Frontal cortex (tissue), 3 donors: ENCODE measurements at regions not wholly inside any gene's neighbourhood (a gene's known extent, or its start where the extent isn't known, plus 50 kb on each side); places are given as distances from the start of the nearest gene placed in this dataset.
A peak's percentile ranks its signal among the peaks of the same experiment; 100 is the strongest.

ENCODE experiments used
- DNase-seq, 2 donors: peaks; one replicate each; pipeline ENCODE4 v3.0.0; 2012; ENCODE audit warnings: low spot score in 2 of 2
- FAIRE-seq: peaks from 2 replicates; lab custom pipeline; 2012; peaks lifted over from hg19 to GRCh38; lab: Jason Lieb, UNC
- donor health status: control.
- donor health status: control.
- donor health status: control.

DNA sequence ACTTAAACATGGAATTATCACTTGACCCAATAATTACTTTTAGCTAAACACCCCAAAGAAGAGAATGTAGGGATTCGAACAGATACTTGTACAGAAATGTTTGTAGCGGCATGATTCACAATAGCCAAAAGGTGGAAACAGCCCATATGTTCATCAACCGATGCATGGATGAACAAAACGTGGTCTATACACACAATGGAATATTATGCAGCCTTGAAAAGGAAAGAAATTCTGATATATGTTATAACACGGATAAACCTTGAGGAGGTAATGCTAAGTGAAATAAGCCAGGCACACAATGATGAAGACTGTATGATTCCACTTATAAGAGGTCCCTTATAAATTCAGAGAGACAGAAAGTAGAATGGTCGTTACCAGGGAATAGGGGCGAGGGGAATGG lies 659.4 kb downstream of the MED13L start:
- FAIRE-seq (no peak), DNase-seq (no peak)

DNA sequence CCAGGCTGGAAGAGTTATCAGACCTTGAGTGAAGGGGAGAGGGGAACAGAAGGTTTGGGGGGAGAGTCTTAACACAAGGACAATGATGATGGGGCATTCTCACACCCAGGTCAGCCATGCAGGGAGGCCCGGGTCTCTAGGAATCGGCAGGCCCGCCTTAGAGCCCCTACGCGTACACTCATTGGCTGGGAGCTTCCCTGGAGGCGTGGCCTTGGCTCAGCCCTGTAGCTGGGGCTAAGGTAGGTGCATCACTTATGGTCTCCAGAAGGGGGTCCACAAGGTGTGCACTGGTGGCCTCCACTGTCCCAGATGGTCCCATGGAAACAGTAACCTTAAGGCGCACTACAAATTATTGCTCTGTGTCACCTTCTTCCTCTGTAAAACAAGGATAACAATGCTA lies 660.1 kb downstream of the MED13L start:
- DNase-seq (no peak), FAIRE-seq (no peak)

DNA sequence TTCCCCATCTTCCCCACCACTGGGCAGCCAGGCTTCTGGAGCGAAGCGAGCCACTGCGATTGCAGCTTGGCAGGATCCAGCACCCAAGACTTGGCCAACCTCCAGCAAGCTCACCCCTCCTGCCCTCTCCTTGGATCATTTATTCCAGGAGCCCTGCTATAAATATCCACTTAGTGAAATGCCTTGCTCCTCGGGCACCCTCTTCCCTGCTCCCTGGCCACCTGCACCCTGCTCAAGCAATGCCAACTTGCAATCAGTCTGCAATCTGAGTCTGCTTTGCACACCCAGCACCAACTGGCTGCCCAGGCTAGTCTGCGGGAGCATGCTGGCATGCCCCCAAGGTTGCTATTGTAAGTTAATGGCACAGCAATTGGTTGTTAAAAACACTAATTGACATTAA lies 666.0 kb downstream of the MED13L start:
- no peak for FAIRE-seq
- DNase-seq: no peak

DNA sequence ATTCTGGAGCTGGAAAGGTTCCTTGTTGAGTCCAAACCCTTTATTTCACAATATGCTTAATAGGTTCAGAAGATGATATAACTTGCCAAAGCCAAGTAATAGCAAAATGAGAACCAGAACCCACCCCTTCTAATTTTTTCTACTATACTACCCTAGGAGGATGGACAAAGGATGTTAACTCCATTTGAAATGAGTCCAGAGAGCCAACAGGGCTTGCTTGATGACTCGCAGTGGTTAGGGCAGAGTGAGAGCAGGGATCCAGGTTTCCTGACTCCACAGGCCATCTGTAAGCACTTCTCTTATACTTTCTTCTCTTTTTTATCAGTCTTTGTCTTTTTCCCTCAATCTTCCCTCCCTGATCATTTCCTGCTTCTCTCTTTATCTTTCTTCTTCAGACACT lies 668.1 kb downstream of the MED13L start:
- no peak for DNase-seq
- no peak for FAIRE-seq

DNA sequence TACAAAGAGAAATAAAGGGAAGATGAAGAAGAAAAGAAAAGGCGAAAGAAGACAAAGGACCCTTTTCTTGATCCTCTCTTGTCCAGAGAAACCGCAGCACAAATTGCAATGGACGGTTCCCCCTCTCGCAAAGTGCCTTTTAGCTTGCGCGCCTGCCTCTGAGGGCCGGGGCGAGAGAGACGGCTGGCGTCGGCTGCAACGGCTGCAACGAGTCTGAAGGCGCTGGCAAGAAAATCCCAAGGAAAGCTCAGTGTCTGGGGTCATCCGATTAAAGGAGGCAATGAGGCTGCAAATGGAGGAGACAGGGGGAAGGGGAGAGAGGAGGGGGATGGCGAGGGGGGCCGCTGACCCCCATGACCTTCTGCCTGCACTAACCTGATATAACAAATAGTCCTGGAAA lies 671.5 kb downstream of the MED13L start:
- no peak for DNase-seq
- FAIRE-seq: no peak

DNA sequence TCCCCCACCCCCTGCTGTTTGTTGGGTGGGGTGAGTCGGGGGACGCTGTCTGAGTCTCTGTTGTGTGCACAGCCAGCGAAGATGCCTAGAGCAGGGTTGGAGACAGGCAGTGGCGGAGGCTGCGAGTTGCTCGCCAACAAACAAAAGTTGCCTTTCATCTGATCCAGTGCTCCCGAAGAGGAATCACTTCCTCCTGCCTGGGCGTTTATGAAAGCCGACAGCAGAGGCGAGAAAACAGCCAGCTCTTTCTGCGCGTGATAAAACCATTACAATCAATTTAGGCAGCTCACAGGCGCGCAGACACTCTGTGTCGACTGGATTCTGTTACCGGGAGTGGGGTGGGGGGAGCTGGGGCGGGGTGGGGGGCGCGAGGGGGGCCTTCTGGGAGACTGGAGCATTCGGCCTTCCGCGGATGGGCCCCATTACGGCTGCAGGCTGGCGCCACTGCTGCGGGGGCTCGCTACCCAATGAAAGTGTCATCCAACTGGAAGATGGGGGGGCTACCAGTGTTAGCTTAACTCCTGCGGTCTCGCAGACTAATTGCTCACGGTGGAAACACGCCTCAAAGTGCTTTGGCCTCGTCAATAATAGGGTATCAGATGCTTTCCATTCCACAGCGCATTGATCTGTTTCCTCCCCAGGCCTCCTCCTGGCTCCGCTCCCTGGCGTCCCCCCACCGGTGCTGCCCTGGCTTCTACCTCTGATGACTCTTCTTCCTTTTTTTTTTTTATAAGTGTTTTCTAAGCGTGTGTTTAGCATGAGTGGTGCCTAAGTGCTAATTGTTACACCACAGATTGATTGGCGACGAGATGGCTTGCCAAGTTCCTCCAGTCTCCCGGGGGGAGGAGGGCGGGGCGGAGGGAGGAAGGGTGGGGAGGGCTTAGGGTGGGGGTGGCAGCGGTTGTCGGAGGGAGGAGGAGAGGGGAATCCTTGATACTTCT lies 678.4 kb downstream of the MED13L start:
- DNase-seq: peak; percentile 39 to 43
- FAIRE-seq: no peak

DNA sequence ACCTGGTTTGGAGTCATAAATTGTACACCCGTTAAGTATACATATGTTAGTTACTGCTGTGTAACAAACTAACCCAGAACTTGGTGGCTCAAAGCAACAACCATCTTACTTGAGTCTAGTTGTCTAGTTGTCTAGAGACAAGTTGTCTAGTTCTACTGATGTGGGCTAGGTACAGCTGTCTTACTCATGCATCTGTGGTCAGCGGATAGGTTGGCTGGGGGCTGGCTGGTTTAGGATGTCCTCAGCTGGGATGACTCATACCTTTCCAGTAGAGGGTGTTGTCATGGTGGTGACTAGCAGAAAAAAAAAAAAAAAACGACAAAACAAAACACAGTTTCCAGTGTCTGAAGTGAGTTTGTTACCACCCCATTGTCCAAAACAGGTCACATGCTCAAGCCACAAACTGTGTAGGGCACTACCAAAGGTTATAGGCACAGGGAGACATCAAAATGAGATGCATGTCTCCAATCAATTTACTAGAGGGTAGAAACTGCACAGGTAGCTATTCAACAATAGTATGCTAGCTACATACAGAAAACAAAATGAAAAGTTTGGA lies 680.3 kb downstream of the MED13L start:
- no peak for DNase-seq
- no peak for FAIRE-seq

DNA sequence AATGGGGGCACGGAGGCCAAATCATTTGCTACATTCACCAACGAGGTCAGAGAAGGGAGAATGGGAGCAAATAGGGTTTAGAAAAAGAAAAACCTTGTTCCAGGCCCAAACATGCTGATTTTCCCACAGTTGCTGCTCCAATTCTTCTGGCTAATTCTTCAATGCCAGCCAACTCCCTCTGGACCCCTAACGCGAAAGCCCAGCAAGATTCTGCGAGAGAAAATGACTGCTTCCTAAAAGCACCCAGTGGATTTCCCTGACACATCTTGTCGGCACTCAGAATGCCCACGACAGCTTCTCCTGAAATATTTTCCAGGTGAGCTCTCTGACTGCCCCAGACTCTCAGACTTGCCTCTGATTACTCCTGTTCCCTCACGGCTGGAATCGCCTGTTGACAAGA lies 689.4 kb downstream of the MED13L start:
- FAIRE-seq: no peak

DNA sequence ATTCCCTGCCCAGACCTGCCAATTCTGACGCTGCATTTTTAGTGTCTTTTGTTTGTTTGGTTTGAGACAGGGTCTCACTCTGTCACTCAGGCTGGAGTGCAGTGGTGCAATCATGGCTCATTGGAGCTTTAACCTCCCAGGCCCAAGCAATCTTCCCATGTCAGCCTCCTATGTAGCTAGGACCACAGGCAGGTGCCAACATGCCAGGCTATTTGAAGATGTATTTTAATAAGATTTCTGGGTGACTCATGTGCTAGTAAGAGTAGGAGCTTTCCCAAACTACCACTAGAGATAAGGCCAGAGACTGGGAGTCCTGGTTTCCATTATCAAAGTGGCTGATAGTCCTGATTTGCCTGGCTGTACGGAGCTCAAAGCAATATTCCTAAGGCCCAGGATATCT lies 693.3 kb downstream of the MED13L start:
- FAIRE-seq: no peak
- DNase-seq: no peak

More for the DNA sequence above, 689.4 kb downstream of the MED13L start:
- no peak for DNase-seq

DNA sequence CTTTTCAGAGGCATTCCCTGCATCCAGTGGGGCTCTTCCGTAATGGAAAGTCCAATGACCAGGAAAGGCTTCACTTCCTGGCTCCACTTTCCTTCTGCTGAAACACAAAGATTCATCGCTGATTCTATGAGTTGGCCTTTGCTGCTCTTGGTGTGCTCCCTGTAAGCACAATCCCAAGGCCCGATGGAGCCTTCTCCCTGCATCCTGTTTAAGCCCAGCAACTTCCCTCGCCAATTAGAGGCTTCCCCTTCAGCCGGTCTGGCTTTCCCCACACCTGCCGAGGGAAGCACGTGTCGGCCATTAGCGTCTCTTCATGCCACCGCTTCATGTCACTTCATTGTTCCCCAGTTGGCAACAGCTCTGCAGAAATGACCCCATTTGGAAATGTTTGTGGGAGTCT lies 693.9 kb downstream of the MED13L start:
- no peak for DNase-seq
- no peak for FAIRE-seq

DNA sequence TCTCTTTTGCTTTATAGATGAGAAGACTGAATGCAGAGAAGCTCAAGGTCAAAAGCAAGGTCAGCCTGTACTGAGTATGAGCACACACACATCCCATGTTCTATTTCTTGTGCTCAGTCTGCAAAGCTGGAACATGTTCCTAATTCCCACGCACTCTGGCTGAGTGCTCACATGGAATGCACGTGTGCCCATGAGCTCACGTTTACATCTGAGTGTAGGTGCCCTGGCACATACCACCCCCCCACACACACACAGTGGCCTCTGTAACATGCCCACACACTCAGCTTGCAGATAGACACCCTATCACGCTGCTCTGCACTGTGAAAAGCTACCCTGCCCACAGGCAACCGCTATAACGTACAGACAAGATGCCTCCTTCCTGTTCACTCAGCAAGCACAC lies 700.1 kb downstream of the MED13L start:
- FAIRE-seq: no peak

DNA sequence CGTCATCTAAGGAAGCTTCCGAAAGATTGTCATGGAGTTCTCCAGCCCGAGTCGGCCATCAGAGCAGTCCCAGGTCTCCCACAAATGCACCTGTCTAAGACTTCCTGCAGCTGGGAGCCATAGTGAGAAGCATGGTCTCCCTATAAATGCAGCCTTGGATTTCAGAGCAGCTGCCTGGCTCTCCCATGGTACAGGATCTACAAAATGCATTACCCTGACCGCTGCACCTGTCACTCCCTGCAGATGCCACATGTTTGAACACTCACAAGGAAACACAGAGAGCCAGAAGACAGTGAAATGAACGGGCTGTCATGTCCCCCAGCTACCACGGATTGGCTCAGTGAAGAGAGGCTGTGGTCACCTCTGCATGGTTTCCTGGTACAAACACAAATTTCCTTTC lies 702.7 kb downstream of the MED13L start:
- FAIRE-seq (no peak), DNase-seq (no peak)

More for the DNA sequence above, 700.1 kb downstream of the MED13L start:
- DNase-seq: no peak

DNA sequence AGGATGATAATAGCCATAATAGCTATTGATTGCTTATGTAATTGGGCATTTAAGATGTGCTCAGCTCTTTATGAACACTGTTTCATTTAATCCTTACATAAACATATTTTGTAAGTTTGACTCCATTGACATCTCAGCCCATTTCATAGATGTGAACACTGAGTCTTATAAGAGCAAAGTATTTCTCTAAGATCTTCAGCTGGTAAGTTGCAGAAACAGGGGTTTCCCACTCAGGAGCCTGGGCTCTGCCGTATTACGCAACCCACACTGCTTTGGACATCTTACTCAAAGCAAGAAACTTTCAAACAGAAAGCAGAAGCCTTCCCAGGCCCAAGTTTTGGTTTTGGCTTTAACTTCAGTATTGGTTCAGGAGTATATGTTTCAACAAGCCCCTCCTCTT lies 705.1 kb downstream of the MED13L start:
- DNase-seq: peak in 1 of 2 donors; percentile 16
- no peak for FAIRE-seq

DNA sequence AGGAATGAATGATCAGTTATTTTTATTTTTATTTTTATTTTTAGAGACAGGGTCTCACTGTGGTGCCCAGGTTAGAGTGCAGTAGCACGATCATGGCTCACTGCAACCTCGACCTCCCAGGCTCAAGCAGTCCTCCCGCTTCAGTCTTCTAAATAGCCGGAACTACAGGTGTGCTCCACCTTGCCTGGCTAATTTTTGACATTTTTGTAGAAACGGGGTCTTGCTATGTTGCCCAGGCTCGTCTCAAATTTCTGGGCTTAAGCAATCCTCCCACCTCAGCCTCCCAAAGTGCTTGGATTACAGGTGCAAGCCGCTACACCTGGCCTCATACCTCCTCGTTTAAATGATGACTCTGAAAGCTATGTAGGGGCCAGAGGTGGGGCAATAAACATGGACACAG lies 706.0 kb downstream of the MED13L start:
- DNase-seq (no peak), FAIRE-seq (no peak)

DNA sequence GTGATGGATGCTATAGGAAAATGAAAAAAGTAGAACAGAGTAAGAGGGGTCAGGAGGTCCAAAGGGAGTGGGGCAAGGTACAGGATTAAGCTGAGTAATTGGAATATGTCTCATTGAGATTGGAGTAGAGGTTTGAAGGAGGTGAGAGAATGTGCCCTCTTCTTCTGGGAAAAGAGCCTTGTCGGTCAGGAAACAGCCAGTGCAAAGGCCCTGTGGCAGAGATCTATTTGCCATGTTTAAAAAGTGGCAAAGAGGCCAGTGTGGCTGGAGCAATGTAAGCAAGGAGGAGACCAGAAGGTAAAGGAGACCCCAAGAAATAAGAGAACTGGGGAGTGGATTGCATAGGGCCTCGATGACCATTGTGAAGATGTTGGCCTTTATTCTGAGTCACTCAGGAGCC lies 706.5 kb downstream of the MED13L start:
- FAIRE-seq (no peak), DNase-seq (no peak)

DNA sequence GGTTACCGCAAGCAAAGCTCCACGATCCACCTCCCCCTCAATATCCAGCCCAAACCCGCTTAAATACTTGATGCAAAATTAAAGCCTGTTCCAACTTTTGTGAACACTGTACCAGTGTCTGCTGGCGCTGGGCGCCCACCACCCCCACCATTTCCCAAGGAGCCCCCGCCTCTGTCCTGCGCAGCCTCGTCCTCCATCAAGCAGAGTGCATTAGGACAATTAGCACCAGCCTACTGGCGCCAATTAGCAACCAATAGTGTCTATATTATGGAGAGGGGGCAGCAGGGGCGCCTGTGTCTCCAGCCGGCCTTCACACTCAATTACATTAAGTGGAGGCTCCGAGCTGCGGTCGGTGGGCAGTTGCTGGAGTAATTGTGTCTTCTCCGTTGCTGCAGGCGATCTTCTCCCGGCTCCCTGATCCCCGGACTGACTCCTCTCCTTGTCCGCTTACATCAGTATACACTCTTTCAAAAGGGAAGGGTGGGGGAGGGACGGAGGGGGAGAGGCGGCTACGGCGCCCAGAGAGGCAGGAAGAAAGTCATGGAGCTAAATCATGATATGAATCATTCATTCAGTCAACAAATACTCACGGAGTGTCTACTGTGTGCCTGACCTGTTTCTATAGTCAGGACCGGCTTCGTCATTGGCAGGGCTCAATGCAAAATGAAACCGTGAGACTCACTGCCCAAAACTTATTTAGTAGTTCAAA lies 707.3 kb downstream of the MED13L start:
- FAIRE-seq: no peak
- peak in 1 of 2 donors; percentile 10 for DNase-seq

DNA sequence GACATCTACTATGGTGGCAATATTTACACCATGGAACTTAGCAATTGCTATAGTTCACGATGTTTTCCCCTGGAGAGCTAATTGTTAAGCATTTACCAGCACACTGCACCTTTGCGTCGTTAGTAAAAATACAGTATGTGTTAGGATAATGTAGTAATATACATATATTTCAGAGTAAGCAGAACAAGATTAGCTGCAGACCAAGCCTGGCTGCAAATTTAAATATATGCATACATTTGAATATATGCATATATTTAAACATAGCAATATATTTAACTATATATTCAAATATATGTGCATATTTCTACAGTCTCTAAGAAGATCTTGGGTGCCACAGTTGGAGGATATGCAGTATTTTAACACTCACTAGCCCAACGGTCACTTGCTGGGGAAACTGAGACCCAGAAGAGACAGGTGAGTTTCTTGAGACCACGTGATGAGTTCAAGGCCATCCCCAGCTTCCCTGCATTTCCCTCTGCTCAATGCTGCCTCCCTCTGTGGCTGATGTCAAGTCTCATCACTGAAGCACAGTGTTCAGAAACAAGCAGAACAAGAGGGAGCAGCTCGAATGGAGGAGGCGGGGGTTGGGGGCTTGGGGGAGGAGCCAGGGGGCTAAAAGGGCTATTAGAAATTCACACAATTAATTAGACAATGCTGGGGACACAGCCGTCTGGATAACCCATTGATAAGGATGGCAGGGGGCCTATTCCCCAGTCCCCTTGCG lies 708.0 kb downstream of the MED13L start:
- FAIRE-seq (no peak), DNase-seq (peak in 1 of 2 donors; percentile 32)

DNA sequence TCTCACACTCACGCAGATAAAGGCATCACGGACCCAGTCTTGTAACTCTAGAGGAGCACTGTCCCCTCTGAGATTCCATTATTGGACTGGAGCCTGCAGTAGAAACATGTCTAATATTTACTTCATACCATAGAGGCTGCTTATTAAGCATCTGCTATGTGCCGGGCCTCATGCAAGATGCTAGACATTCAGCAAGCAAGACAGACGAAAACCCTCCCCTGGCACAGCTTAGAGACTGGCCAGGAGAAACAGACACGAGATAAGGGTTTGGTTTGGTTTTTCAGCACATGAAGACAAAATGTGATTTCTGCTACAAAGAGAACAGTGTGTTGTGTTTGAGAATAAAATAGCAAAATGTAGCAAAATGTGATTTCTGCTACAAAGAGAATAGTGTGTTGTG lies 719.2 kb downstream of the MED13L start:
- FAIRE-seq (no peak), DNase-seq (no peak)

DNA sequence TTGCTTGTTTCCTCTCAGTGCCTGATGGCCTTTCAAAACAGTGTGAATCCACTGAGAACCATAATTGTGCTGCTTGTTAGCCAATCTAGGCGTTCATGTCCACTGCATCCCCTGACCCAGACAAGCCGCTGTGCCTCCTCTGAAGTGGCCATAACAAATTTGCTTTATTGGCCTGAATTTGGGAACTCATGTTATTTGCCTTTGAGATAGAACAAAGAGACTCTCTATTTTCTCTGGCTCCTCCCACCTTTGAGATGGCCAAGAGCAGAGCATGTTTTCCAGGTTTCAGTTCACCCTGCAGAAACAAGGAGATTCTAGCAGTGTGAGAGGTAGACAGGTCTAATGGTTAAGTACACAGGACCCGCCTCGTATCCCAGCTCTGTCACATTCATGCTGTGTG lies 723.9 kb downstream of the MED13L start:
- FAIRE-seq: no peak

DNA sequence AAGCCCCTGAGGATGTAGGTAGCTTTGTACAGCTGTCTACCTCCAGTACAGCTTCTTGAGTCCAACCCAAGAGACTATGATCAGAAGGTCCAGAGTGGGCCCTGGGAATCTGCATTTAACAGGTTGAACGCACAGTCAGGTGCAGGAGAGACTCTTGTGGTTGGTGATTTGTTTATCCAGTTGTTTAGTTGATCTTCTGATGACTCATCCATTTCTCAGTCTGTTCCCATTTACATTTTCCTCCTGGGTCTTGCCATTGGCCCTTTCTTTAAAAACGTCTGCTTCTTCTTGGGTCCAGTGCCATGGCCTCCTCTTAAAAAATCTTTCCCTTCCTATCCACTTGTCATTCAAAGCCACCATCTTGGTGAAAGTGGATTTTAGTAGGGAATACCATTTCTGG lies 734.2 kb downstream of the MED13L start:
- no peak for FAIRE-seq

More for the DNA sequence above, 723.9 kb downstream of the MED13L start:
- no peak for DNase-seq

More for the DNA sequence above, 734.2 kb downstream of the MED13L start:
- DNase-seq: no peak
